ENCODE measurements at regions not wholly inside any gene's neighbourhood (a gene's known extent, or its start where the extent isn't known, plus 50 kb on each side); places are given as distances from the start of the nearest gene placed in this dataset.
"Not testable (repeated sequence)": the region's sequence is repeated elsewhere in the genome, so short reads cannot be mapped to it uniquely, and the experiment has no call there.

GRCh38 chr4:131609039-131609438, 1540.1 kb upstream of the PCDH10 start:
- no peaks in the 10 kb centered on the region for H3K27me3 ChIP-seq (ENCODE audit: insufficient read depth, low read length)
- no peaks in the 10 kb centered on the region for H4K20me1 ChIP-seq (ENCODE audit: insufficient read depth, low read length)
- peak; percentile 13 for DNase-seq (ENCODE audit: insufficient read length, low spot score, missing footprints)
- H3K79me2 ChIP-seq (ENCODE audit: insufficient read depth, low read length), result no peaks in the 10 kb centered on the region
- no peak for TF ChIP-seq CTCF (IDR thresholded peaks at IDR 0.05; ENCODE audit: extremely low read depth, low read depth, low read length)
- H3K36me3 ChIP-seq (ENCODE audit: insufficient read depth, low read length), result no peaks in the 10 kb centered on the region
- H3K9me3 ChIP-seq (ENCODE audit: low read depth, low read length), result no peaks in the 10 kb centered on the region
- H3K4me3 ChIP-seq (ENCODE audit: insufficient read depth, low read length), result no peak overlapping the region
- no peak overlapping the region for H3K27ac ChIP-seq (ENCODE audit: low read depth, low read length)
- no peak overlapping the region for H2AFZ ChIP-seq (ENCODE audit: low read length)
- H3K4me2 ChIP-seq (ENCODE audit: insufficient read depth, low read length), result no peak overlapping the region
- H3K4me1 ChIP-seq (ENCODE audit: insufficient read depth, low read length), result no peaks in the 10 kb centered on the region

- H3K4me3 ChIP-seq (ENCODE audit: insufficient read depth, low read length); H3K4me2 ChIP-seq (ENCODE audit: insufficient read depth, low read length); H2AFZ ChIP-seq (ENCODE audit: low read length); H3K27ac ChIP-seq (ENCODE audit: low read depth, low read length); H3K9me3 ChIP-seq (ENCODE audit: low read depth, low read length); H3K36me3 ChIP-seq (ENCODE audit: insufficient read depth, low read length); H3K4me1 ChIP-seq (ENCODE audit: insufficient read depth, low read length); H3K79me2 ChIP-seq (ENCODE audit: insufficient read depth, low read length); H4K20me1 ChIP-seq (ENCODE audit: insufficient read depth, low read length); H3K27me3 ChIP-seq (ENCODE audit: insufficient read depth, low read length); DNase-seq (ENCODE audit: insufficient read length, low spot score, missing footprints): not testable (repeated sequence)
Observed at GRCh38 chr4:131610517-131610916, 1538.6 kb upstream of the PCDH10 start.

GRCh38 chr4:131613086-131613823, 1535.8 kb upstream of the PCDH10 start:
- Histone ChIP-seq H3K36me3 (ENCODE audit: insufficient read depth, low read length) (no peaks in the 10 kb centered on the region), H3K79me2 (ENCODE audit: insufficient read depth, low read length) (no peaks in the 10 kb centered on the region), H3K9me3 (ENCODE audit: low read depth, low read length) (no peaks in the 10 kb centered on the region), H3K4me2 (ENCODE audit: insufficient read depth, low read length) (no peak overlapping the region), H3K27ac (ENCODE audit: low read depth, low read length) (no peak overlapping the region), H2AFZ (ENCODE audit: low read length) (no peak overlapping the region), H4K20me1 (ENCODE audit: insufficient read depth, low read length) (no peaks in the 10 kb centered on the region), H3K4me1 (ENCODE audit: insufficient read depth, low read length) (no peaks in the 10 kb centered on the region), H3K27me3 (ENCODE audit: insufficient read depth, low read length) (no peaks in the 10 kb centered on the region), H3K4me3 (ENCODE audit: insufficient read depth, low read length) (no peak overlapping the region)
- TF ChIP-seq CTCF (IDR thresholded peaks at IDR 0.05; ENCODE audit: extremely low read depth, low read depth, low read length), result no peak
- no peak for DNase-seq (ENCODE audit: insufficient read length, low spot score, missing footprints)

DNA sequence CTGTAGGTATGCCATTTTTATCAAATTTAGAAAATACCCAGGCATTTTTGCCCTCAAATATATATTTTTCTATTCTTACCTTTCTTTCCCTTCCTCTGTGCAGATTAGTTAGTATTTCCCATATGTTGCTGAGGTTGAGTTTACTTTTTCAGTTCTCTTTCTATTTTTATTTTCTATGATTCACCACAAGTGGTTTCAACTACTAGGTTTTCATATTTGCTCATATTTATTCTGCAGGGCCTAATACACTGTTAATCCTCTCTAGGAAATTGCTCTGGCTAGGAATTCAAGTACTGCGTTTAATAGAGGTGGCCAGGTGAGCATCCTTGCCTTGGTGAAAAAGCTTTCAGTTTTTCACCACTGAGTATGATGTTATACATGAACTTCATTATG, 1535.3 kb upstream of the PCDH10 start:
- no peak for TF ChIP-seq CTCF (IDR thresholded peaks at IDR 0.05; ENCODE audit: extremely low read depth, low read depth, low read length)
- H3K4me1 ChIP-seq (ENCODE audit: insufficient read depth, low read length), result no peaks in the 10 kb centered on the region
- H3K79me2 ChIP-seq (ENCODE audit: insufficient read depth, low read length), result no peaks in the 10 kb centered on the region
- H3K9me3 ChIP-seq (ENCODE audit: low read depth, low read length), result no peaks in the 10 kb centered on the region
- H2AFZ ChIP-seq (ENCODE audit: low read length), result no peak overlapping the region
- no peak overlapping the region for H3K4me2 ChIP-seq (ENCODE audit: insufficient read depth, low read length)
- no peak overlapping the region for H3K4me3 ChIP-seq (ENCODE audit: insufficient read depth, low read length)
- no peaks in the 10 kb centered on the region for H3K27me3 ChIP-seq (ENCODE audit: insufficient read depth, low read length)
- no peak overlapping the region for H3K27ac ChIP-seq (ENCODE audit: low read depth, low read length)
- no peak for DNase-seq (ENCODE audit: insufficient read length, low spot score, missing footprints)
- H4K20me1 ChIP-seq (ENCODE audit: insufficient read depth, low read length), result no peaks in the 10 kb centered on the region
- H3K36me3 ChIP-seq (ENCODE audit: insufficient read depth, low read length), result no peaks in the 10 kb centered on the region
